HPDE6-E6E7 (cell line): ENCODE measurements at regions not wholly inside any gene's neighbourhood (a gene's known extent, or its start where the extent isn't known, plus 50 kb on each side); places are given as distances from the start of the nearest gene placed in this dataset.
"Not testable (repeated sequence)": the region's sequence is repeated elsewhere in the genome, so short reads cannot be mapped to it uniquely, and the experiment has no call there.

Experiments used
- DNase-seq: peaks from one replicate; pipeline ENCODE4 v3.0.0; 2011; ENCODE audit warnings: missing footprints; ENCODE audit errors: extremely low spot score

GRCh38 chr2:83172841-83173240 lies 1286.2 kb downstream of the SUCLG1 start:
- DNase-seq = no peak

- no peak for DNase-seq
These were observed 1290.7 kb downstream of the SUCLG1 start for GRCh38 chr2:83168377-83168776.

- no peak for DNase-seq
These were observed 1296.7 kb downstream of the SUCLG1 start for GRCh38 chr2:83162421-83162820.

- DNase-seq = no peak
These were observed 1298.5 kb downstream of the SUCLG1 start for GRCh38 chr2:83160571-83160970.

GRCh38 chr2:83155826-83156225 lies 1303.3 kb downstream of the SUCLG1 start:
- no peak for DNase-seq

DNA sequence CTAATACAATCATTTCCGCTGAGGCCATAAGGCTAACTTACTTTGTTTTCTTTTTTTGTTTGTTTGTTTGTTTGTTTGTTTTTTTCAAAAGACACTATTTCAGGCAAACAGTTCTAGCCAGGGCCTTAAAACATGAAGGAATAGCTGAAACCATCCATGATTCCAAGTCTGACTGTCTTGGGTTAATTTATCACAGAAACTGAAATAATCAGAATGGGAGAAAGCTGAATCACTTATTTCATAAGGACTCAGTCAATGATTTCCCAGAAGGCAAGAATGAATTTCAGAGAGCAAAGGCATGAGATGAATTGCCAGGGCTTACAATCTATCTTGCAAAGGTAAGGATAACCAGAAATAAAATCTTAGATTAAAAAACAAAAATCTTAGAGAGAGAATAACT lies 1315.1 kb downstream of the SUCLG1 start:
- no peak for DNase-seq

DNA sequence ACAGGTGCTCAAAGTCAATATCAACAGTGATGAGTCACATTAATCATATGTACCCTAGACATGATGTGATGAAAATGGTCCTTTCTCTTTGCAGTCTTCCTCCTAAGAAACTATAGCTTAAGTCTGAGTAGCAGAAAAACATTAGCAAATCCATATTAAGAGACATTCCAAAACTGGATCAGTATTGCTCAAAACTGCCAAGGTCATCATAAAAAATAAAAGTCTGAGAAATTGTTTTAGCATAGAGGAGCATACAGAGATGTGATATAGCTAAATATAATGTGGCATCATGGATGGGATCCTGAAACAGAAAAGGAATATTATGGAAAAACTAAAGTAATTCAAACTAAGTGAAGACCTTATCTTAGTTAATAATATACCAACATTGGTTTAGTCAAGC lies 1316.1 kb downstream of the SUCLG1 start:
- no peak for DNase-seq

DNA sequence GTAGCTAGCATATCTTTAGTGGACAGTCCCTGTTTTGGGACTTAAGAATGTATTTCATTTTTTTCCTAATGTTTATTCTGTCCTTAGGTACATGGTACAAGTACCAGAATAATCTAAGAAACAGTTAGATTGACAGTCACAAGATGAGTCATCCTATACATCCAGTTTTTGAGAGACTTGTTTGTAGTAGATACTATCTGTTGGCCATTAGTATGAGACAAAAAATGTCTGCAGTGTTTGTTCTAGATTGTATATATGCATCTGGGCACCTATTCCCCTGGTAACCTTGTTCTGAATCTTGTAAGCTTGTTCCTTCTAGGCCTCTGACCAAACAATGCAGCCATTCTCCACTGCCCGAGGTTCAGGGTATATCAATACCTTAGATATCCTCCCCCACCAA lies 1343.5 kb downstream of the SUCLG1 start:
- no peak for DNase-seq

DNA sequence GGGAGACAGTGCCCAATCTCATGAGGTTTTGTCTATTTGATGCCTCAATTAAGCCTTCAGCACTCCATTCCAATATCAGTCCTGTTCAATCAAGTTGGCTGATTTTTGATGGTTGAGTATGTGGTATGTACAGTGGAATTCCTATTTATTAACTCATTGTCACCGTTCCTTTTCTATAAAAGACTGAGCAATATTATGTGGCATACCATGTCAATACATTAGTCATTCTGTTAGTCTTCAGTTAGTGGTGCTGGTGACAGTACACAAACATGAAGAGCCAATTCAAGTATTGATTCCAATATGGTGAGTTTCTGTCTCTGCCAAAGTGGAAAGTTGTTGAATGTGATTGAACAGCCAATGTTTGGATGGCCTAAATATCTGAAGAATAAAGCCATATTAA lies 1343.9 kb downstream of the SUCLG1 start:
- DNase-seq = no peak

DNA sequence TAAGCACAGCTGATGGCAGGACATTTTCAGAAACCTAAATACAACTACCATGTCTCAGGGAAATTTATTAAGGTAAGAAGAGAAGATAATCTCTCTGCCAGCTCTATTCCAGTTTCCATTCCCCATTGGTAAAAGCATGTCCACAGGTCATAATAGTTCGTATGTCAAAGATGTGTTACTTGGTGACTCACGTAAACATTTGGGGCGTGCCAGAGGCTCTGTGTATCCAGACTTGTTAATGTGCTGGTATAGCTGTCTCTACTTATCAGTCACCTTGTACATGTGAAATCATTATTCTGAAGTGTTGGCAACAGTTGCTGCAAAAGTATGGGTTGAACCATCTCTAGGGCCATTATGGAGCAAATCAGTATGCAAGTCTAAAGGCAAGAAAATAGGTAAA lies 1345.1 kb downstream of the SUCLG1 start:
- DNase-seq = no peak

DNA sequence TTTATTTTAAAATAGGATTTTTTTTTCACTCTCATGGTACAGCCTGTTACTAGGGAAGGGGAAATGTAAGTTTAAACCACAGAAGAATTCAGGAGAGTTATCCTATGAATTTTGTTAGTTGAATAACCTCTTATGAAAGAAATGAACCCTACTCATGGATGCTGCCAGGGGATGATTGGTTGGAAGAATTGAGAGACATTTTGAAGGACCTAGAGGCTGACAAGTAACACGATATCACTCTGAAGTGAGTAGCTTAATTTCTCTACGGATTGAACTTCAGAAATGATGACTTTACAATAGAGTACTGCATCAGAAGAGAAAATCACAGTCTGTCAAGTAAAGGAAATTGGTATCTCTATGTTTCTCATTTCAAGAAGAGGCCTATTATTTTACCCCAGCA lies 1346.2 kb downstream of the SUCLG1 start:
- DNase-seq = no peak

GRCh38 chr2:83109284-83109683 lies 1349.8 kb downstream of the SUCLG1 start:
- DNase-seq = no peak

GRCh38 chr2:83106853-83107252 lies 1352.2 kb downstream of the SUCLG1 start:
- no peak for DNase-seq

DNA sequence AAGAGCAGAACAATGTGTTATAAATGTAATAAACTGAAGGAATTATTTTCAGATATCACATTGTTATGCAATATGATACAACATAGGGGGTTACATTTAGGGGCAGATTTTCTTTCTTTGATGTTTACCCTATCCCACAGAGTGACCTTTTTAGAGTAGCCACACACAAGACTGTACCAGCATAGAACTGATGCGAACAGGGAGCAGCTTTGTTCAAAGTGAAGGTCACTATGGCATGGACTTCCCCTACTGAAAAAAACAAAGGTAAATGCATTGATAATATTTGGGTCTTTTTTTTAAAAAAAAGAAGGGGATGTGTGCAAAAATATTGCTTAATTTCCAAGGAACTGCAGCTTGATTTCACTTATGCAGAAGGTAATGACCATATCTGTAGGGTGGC lies 1354.9 kb downstream of the SUCLG1 start:
- DNase-seq = no peak

DNA sequence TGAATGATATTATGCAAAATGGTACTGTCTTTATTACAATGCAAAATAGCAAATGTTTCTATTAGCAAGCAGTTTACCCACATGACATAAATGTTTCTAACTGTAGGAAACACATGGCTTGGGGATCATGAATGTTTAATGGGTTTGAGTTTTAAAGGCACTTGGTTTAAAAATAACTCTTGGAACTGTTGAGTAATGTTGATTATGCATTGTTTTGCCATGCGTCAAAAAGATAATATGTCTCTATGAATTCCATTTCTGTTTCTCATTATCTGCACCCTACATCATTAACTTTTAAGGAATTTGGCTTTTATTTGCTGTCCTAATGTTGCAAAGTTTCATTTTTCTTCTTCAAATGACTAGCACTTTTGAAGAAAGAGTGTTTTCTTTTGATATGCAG lies 1355.5 kb downstream of the SUCLG1 start:
- no peak for DNase-seq

- DNase-seq = not testable (repeated sequence)
These were observed 1370.0 kb downstream of the SUCLG1 start for GRCh38 chr2:83089051-83089450.

DNA sequence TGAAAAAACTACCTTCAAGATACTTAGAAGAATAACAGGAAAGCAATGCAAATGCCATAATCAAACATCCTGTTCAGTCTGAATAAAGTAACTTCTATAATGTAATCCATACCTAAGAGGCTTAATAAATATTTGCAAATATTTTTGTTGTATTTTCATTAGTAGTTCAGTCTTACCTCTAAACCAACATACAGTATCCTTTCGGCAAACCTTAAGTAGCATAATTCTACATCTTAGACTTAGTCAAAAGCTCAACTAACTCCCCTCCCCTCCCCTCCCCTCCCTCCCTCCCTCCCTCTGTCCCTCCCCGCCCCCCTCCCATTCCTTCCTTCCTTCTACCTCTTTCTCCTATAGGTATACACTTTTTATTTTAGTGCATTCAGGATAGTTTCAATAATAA lies 1373.2 kb downstream of the SUCLG1 start:
- DNase-seq = no peak

DNA sequence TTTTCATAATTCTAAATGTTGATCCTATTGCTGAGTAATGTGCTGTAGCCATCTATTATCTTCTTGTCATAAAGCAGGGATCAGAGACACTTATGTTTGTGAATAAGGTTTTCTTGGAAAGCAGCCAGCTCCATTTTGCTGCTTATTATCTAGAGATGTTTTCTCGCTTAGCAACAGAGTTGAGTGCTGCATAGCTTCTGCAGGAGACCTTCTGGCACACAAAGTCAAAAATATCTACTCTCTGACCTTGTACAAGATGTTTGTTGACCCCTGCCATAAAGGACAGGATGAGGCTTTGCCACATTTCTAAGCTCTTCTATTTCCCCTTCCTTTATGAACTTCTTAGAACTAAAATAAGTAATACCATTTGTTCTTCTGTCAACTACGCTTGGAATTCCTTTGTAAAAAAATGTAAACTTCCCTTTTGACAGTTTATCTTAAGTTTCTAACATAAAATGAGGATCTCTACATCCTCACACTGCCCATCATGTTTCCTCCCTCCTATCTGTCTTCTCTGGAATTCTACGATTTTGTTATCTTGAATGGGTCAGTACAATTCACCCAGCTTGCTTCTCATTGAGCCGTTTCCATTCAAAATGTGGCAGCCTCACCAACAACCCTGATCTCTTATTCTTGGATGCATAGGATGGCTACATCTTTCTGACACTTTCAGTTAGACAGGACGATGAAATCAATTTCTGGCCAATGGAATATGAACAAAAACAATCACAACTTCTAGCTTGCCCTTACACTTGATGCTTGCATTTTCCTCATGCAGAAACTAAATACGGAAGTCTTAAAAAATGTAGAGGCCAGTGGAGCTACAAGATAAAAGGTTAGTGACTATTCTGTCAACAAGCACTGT lies 1377.0 kb downstream of the SUCLG1 start:
- DNase-seq = no peak

GRCh38 chr2:83079007-83079406 lies 1380.1 kb downstream of the SUCLG1 start:
- DNase-seq = no peak

DNA sequence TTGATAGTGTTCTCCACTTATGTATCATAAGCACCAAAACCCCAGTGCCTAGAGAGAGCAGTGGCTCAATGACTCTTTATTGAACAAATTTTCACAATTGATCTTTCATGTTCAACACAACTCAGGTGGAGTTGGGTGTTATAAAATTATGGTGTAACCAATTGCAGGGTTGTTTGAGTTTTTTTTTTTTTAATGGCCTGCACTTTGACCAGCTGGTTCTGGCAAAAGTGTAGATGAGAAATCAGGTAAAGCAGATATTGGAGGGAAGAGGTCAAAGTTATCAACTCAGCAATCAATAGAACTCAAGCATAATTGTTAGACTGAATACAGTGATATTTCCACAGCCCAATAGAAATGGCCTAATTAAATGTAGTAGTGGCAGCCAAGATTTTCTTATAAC lies 1386.3 kb downstream of the SUCLG1 start:
- DNase-seq = no peak

- no peak for DNase-seq
These were observed 1387.2 kb downstream of the SUCLG1 start for GRCh38 chr2:83071914-83072313.

DNA sequence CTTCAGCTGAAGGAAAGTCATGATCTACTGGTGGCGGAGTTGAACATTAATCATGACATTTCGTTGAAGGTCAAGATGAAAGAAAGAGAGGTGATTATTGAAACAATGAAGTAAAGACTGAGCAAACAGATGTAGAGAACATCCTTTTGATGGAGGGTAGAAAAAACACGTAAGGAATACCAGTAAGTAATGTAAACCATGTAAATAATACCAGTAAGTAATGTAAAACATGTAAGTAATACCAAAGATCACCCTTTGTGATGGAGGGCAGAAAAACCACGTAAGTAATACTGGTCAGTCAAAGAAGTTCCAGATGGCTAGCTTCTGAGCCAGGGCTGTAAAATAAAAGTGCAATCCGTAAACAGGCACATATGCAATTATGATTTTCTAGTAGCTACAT lies 1387.7 kb downstream of the SUCLG1 start:
- DNase-seq = no peak

GRCh38 chr2:83069724-83070123 lies 1389.4 kb downstream of the SUCLG1 start:
- DNase-seq = no peak

DNA sequence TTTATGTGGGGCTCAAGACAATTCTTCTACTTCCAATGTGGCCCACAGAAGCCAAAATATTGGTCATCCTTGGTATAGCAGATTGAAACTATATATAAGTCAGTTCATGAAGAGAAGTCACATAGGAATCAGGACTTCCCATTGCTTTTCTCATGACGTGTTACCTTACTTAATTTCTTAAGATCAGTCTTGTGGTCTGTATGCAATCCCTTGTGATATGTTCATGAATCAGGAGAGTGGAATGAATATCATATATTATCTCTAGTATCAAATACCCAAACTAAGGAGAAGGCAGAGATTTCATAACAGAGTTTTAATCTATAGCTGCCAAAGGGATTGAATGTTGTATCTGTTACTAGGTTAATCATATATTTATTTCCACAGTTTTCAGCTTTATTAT lies 1390.4 kb downstream of the SUCLG1 start:
- no peak for DNase-seq
